ENCODE measurements at regions not wholly inside any gene's neighbourhood (a gene's known extent, or its start where the extent isn't known, plus 50 kb on each side); places are given as distances from the start of the nearest gene placed in this dataset.

DNA sequence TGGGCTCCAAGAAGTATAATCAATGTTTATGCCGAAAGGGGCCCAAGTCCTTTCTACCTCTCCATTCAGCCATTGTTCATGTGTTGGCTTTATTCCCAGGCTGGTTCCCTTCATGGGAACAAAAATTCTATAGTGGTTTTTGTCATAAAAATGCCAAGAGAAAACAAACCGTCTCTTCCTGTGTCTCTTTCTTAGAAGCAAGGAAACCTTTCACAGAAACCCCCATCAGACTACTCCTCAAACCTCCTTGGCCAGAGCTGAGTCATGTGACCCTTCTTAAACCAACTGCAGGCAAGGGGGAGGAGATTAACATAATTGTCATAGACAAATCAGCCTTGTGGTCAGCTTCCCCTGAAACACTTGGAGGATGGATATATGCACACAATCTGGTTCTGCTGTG lies 75.1 kb upstream of the TANK start:
- TF ChIP-seq, protein P1, sequence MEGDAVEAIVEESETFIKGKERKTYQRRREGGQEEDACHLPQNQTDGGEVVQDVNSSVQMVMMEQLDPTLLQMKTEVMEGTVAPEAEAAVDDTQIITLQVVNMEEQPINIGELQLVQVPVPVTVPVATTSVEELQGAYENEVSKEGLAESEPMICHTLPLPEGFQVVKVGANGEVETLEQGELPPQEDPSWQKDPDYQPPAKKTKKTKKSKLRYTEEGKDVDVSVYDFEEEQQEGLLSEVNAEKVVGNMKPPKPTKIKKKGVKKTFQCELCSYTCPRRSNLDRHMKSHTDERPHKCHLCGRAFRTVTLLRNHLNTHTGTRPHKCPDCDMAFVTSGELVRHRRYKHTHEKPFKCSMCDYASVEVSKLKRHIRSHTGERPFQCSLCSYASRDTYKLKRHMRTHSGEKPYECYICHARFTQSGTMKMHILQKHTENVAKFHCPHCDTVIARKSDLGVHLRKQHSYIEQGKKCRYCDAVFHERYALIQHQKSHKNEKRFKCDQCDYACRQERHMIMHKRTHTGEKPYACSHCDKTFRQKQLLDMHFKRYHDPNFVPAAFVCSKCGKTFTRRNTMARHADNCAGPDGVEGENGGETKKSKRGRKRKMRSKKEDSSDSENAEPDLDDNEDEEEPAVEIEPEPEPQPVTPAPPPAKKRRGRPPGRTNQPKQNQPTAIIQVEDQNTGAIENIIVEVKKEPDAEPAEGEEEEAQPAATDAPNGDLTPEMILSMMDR (conservative IDR thresholded peaks at IDR 0.05; ENCODE audit: low read length) = no peak
- no peak for TF ChIP-seq EZH2phosphoT487 (IDR thresholded peaks at IDR 0.05; ENCODE audit: borderline replicate concordance)

All from Loucy (cell line).